ENCODE measurements at regions not wholly inside any gene's neighbourhood (a gene's known extent, or its start where the extent isn't known, plus 50 kb on each side); places are given as distances from the start of the nearest gene placed in this dataset.

DNA sequence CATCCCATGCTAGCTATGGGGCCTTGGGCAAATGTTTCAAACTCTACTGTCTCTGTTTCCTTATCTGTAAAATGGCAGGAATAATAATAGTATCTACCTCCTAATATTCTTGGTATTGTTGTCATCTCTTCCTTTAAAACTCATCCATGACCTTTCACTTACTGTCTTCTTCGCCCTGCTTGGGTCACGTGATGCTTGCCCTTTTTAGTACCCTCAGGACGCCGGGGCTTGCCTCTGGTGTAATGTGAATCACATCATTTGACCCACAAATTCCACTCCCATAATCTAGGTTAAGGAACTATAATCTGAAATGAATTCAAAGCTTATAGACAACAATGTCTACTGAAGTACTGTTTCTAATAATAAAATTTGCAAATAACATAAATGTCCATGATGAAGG is 162.7 kb downstream of the DRD1 start:
- DNase-seq (ENCODE audit: low spot score in 2 of 2), result no peak
- intact Hi-C loops (cut with DNase I; ENCODE audit: low total_unique reads), result no loop called here
- TF ChIP-seq CTCF (IDR thresholded peaks at IDR 0.05) (no peak), POLR2A (IDR thresholded peaks at IDR 0.05) (no peak)
- WGBS, 2 donors, result 74 to 82% methylated on average over 4 of the region's 4 CpGs
- H3K4me3 ChIP-seq (ENCODE audit: low read depth, poor library complexity, severe bottlenecking), result no peak overlapping the region

- intact Hi-C loops (cut with DNase I; ENCODE audit: low total_unique reads), result no loop called here
- DNase-seq (ENCODE audit: low spot score in 2 of 2), result no peak
- TF ChIP-seq POLR2A (IDR thresholded peaks at IDR 0.05) (no peak), CTCF (IDR thresholded peaks at IDR 0.05) (no peak)
- 83 to 84% methylated on average over 3 of the region's 3 CpGs for WGBS, 2 donors
- no peak overlapping the region for H3K4me3 ChIP-seq (ENCODE audit: low read depth, poor library complexity, severe bottlenecking)
Measured at GRCh38 chr5:175279506-175279905, 164.5 kb downstream of the DRD1 start.

- 81 to 82% methylated on average over 5 of the region's 5 CpGs for WGBS, 2 donors
- no peak overlapping the region for H3K4me3 ChIP-seq (ENCODE audit: low read depth, poor library complexity, severe bottlenecking)
- no peak for DNase-seq (ENCODE audit: low spot score in 2 of 2)
- no peak for TF ChIP-seq CTCF (IDR thresholded peaks at IDR 0.05)
- no peak for TF ChIP-seq POLR2A (IDR thresholded peaks at IDR 0.05)
- intact Hi-C loops (cut with DNase I; ENCODE audit: low total_unique reads), result no loop called here
Measured at GRCh38 chr5:175275748-175276147, 168.2 kb downstream of the DRD1 start.

- 63 to 71% methylated on average over 4 of the region's 4 CpGs for whole genome bisulfite sequencing, 2 donors
- intact Hi-C loops (cut with DNase I; ENCODE audit: low total_unique reads), result no loop called here
- no peak overlapping the region for H3K4me3 ChIP-seq (ENCODE audit: low read depth, poor library complexity, severe bottlenecking)
- TF ChIP-seq CTCF (IDR thresholded peaks at IDR 0.05), result no peak
- TF ChIP-seq POLR2A (IDR thresholded peaks at IDR 0.05), result no peak
- DNase-seq (ENCODE audit: low spot score in 2 of 2), result no peak
Measured at GRCh38 chr5:175275097-175275496, 168.9 kb downstream of the DRD1 start.

DNA sequence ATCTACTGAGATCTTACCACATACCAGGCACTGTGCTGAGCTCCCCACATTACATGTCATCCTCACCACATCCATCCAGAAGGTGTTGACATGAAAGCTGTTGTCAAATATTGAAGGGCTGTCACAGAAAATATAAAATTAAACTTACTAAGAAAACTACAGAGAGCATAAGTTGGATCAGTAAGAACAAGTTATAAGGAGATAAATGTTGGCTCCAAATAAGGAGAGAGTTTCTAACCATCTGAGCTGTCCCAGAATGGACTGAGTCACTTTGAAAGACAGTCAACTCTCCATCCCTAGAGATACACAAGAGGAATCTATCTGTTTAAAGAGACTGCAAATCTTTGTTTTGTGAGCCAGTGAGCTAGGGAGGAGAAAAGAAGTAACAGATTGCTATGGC is 169.8 kb downstream of the DRD1 start:
- DNase-seq (ENCODE audit: low spot score in 2 of 2), result no peak
- no peak for TF ChIP-seq CTCF (IDR thresholded peaks at IDR 0.05)
- TF ChIP-seq POLR2A (IDR thresholded peaks at IDR 0.05), result no peak
- no peak overlapping the region for H3K4me3 ChIP-seq (ENCODE audit: low read depth, poor library complexity, severe bottlenecking)
- intact Hi-C loops (cut with DNase I; ENCODE audit: low total_unique reads), result no loop called here

DNA sequence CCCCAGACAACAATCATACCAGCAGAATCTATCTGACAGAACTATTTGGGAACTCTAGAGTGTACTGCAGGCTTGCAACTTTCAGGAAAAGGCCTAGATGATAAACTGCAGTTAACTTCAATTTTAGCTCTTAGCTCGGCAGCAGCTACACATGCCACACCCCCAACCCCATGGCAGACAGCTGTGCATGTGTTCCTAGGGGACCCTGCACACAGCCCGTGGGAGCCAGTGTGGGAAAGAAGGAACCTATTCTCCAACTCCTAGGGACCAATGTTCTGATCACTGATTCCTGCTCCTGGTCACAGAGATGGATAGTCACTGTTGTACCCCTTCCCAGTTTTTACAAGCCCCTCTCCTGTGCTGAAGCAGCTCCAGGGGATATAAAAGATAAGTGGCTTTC is 179.6 kb downstream of the DRD1 start:
- WGBS, 2 donors, result 17 to 50% methylated on average over 1 to 2 of the region's 2 CpGs
- H3K4me3 ChIP-seq (ENCODE audit: low read depth, poor library complexity, severe bottlenecking), result no peak overlapping the region
- TF ChIP-seq CTCF (IDR thresholded peaks at IDR 0.05), result no peak
- no peak for TF ChIP-seq POLR2A (IDR thresholded peaks at IDR 0.05)
- intact Hi-C loops (cut with DNase I; ENCODE audit: low total_unique reads), result no loop called here
- no peak for DNase-seq (ENCODE audit: low spot score in 2 of 2)

Measured in lower leg skin (tissue), 4 donors.